ENCODE measurements at regions not wholly inside any gene's neighbourhood (a gene's known extent, or its start where the extent isn't known, plus 50 kb on each side); places are given as distances from the start of the nearest gene placed in this dataset.

- TF ChIP-seq CTCF (IDR thresholded peaks at IDR 0.05; ENCODE audit: insufficient read depth, low read depth, low read length) (no peak), EZH2 (IDR thresholded peaks at IDR 0.05; ENCODE audit: insufficient read depth, low read length) (no peak)
Measured at GRCh38 chr6:138631566-138631965, 132.3 kb upstream of the NHSL1 start.
